ENCODE measurements at regions not wholly inside any gene's neighbourhood (a gene's known extent, or its start where the extent isn't known, plus 50 kb on each side); places are given as distances from the start of the nearest gene placed in this dataset.

DNA sequence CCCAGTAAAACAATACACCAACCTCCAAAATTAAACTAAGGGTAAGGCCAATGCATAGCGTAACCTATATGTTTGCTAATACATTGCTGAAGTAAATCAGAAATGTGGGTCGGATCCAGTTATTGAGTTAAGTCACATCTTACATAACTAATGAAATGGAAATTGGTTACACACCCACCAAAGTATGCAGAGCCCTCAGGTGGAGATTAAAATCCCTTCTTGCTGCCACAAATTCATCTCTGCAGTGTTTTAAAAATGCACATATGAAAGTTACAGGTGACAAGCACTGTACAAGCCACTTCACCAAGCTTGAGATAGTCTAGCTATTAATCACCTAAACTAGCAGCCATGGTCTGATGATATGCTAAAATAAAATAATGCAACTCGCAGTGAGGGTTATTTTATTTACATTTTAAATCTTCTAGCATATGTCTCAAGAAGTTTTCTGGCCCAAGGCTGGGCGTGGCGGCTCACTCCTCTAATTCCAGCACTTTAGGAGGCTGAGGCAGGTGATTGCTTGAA, 130.6 kb downstream of the AQP9 start:
- no peak for TF ChIP-seq CTCF (IDR thresholded peaks at IDR 0.05)
- TF ChIP-seq POLR2A (IDR thresholded peaks at IDR 0.05), result no peak
